Esophagus mucosa (tissue), 1 donor: ENCODE measurements at regions not wholly inside any gene's neighbourhood (a gene's known extent, or its start where the extent isn't known, plus 50 kb on each side); places are given as distances from the start of the nearest gene placed in this dataset.

Experiments used
- ATAC-seq: fragments of 200-7000 bp; cut with Tn5 transposase; one replicate; pipeline ENCODE4 v1.9.1; 2020
- donor health status: DM: yes; HTN: yes; CAD: no.

DNA sequence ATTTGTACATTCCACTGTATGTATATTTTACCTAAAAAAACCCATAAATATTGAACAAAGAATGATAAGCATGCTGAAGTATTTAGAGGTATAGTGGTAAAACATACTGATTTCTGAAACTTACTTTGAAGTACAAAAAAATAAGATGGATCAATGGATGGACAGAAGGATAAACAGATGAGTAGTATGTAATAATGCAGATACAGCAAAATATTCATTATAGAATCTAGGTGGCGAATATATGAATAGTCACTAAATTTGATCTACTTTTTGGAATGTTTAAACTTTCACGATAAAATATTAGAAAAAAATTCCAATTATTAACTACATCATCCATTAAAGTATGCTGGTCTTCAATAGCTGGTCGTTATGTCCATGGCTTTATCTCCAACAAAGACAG, 51.9 kb upstream of the GNB4 start:
- no peak for ATAC-seq

DNA sequence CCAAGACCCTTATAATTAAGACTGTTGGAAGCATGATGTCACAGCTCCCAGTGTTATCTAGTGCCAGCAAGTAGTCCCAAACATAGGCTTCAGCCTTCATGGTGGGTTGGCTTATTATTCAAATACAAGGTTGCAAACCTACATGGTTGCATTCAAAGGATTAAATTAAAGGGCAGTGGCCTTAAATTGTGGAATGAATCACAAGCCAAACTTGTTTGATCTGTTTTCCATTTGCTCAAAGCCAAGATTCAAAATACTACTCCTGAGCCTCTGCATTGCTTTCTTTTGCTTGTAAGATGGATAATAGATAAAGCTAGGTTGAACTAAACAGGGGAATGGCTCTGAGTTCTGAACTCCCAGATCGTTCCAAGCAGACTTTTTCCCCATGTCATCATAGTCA, 52.4 kb upstream of the GNB4 start:
- ATAC-seq: peak; percentile 51

DNA sequence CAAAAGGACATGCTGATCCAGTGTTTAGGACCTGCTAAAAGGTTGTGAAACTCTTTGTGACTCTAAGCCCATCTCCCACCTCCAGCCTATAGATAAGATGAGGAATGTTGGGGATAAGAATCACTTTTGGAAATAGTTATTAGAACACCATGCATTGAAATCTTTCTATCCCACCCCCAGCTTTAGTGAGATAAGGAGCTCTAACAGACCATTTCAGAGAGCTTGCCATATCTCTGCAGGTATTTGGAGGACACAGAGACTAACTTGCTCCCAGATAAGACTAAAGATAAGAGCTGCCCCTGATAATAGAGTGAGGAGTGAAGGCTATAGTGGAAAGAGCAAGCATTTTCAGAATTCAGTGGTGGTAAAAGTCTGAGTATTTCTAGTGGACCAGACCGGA, 53.1 kb upstream of the GNB4 start:
- no peak for ATAC-seq

DNA sequence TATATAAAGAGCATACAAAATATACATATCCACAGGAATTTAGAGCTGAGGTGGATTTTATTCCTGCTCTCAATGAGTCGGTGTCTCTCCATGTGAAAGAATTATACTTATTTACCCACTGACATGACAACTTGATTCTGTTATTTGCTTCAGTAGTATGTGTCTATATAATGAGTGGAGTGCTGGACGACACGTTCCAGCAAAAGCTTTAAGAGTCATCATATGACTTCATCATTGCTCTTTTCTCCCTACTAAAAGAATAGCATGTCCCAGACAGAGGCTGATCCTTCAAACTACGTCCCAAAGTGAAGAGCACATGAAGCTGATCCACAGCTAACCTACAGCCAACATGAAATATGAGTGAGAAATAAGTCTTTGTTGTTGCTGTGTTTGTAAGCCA, 54.3 kb upstream of the GNB4 start:
- ATAC-seq: no peak

DNA sequence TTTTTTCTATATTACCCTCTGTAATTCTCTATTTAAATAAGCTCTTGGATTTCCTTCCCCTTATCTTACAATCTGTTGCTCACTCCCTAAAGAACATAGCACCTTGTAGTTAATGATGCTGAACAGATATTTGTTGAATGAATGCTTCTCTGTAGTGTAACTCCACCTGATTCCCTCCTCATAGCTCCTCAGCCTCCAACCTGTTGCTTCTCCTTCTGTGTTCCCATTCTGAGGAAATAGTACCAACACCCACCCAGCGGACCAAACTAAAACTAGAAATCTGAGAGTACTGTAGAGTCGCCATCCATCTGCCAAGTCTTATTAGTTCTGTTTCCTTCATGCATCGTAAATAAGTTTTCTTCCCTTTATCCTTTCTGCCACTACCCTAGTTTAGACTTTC, 55.5 kb upstream of the GNB4 start:
- ATAC-seq: no peak

DNA sequence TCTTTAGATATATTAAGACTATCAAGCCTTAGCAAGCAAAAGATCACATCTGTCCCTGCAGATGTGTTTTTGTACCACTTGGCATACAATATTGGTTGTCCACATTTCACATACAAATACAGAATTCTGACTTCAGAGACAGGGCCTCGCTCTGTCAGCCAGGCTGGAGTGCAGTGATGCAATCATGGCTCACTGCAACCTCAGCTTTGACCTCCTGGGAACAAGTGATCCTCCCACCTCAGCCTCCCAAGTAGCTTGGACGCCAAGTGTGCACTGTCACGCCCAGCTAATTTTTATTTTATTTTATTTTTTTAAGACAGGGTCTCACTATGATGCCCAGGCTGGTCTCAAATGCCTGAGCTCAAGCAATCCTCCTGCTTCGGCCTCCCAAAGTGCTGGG, 53.0 kb upstream of the ACTL6A start:
- no peak for ATAC-seq

DNA sequence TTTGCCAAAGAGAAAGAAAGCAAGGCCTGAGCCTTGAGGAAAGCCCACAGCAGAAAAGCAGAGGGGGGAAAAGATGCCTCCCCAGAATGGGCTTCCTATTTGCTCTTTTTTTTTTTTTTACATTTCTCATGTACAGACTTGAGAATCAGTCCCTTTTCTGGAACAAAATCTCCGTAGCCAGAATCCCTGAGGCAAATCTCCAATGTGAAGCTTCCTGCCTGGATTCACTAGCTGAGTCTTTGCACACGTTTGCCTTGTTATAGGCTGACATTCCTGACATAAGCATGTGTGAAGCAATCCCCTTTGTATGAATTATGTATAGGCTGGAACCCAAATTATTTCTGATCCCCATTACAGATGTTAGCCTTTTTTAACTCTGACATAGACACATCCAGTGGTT, 52.2 kb upstream of the ACTL6A start:
- ATAC-seq: no peak

DNA sequence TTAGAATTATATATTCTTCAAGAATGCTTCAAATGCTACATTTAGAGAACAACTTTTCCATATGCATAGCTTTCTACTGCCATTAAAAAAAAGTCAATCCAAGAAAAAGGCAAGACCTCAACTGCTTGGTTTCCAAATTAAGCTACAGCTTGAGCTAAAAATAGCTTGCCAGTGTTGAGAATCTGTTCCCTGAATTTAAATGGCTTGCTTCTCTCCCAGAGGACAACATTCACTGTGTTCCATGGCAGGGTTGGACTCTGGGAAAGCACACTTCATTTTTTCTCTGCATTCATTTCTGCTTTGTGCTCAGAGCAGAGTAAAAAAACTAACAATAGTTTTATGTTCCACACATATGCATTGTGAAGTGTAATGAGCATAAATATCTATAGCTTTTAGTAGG, 50.3 kb upstream of the ACTL6A start:
- no peak for ATAC-seq
